Neural progenitor cell (in vitro differentiated cells): ENCODE measurements at regions not wholly inside any gene's neighbourhood (a gene's known extent, or its start where the extent isn't known, plus 50 kb on each side); places are given as distances from the start of the nearest gene placed in this dataset.

Experiments used
- DNase-seq: peaks from one replicate; pipeline ENCODE4 v3.0.0-alpha.2; 2016; ENCODE audit warnings: low spot score
- H2AFZ ChIP-seq: fragments of 200-600 bp; sonication (generic); replicated peaks from 2 replicates; pipeline ENCODE4 v1.6.1; 2016; ENCODE audit warnings: antibody characterized with exemption
- H3F3A ChIP-seq: fragments of 200-600 bp; sonication (generic); 2 replicates; pipeline ENCODE4 v1.6.1; 2016; ENCODE audit warnings: antibody characterized with exemption, low read depth
- H3K27ac ChIP-seq: fragments of 200-600 bp; sonication (generic); 2 replicates; pipeline ENCODE4 v1.5.1; 2016; ENCODE audit warnings: mild to moderate bottlenecking
- H3K27me3 ChIP-seq: fragments of 200-600 bp; sonication (generic); 2 replicates; pipeline ENCODE4 v1.6.1; 2016; ENCODE audit warnings: mild to moderate bottlenecking, moderate library complexity
- H3K36me3 ChIP-seq: fragments of 200-600 bp; sonication (generic); 2 replicates; pipeline ENCODE4 v1.5.1; 2016
- H3K4me1 ChIP-seq: fragments of 200-600 bp; sonication (generic); 2 replicates; pipeline ENCODE4 v1.6.1; 2016; ENCODE audit warnings: mixed run types
- H3K4me2 ChIP-seq: fragments of 200-600 bp; sonication (generic); 2 replicates; pipeline ENCODE4 v1.6.1; 2016
- H3K4me3 ChIP-seq: fragments of 200-600 bp; sonication (generic); 2 replicates; pipeline ENCODE4 v1.5.1; 2016
- H3K79me2 ChIP-seq: fragments of 200-600 bp; sonication (generic); 2 replicates; pipeline ENCODE4 v1.6.1; 2016; ENCODE audit warnings: low read depth
- H3K9ac ChIP-seq: fragments of 200-600 bp; sonication (generic); 2 replicates; pipeline ENCODE4 v1.6.1; 2016
- H3K9me3 ChIP-seq: fragments of 200-600 bp; sonication (generic); 2 replicates; pipeline ENCODE4 v1.5.1; 2016; ENCODE audit warnings: low read depth
- H4K20me1 ChIP-seq: fragments of 200-600 bp; sonication (generic); 2 replicates; pipeline ENCODE4 v1.6.1; 2016; ENCODE audit warnings: low read depth
- H3K27ac Mint-ChIP-seq: 3 replicates; pipeline ENCODE4 v1.8.0; 2021; ENCODE audit warnings: mixed read lengths
- H3K27me3 Mint-ChIP-seq: 2 replicates; pipeline ENCODE4 v1.8.0; 2022; ENCODE audit warnings: low read depth, mild to moderate bottlenecking, inconsistent platforms, moderate library complexity, mixed read lengths; ENCODE audit not compliant: insufficient read depth
- H3K36me3 Mint-ChIP-seq: 3 replicates; pipeline ENCODE4 v1.8.0; 2021; ENCODE audit warnings: mixed read lengths
- H3K4me1 Mint-ChIP-seq: 3 replicates; pipeline ENCODE4 v1.8.0; 2021; ENCODE audit warnings: mixed read lengths
- H3K4me3 Mint-ChIP-seq: 3 replicates; pipeline ENCODE4 v1.8.0; 2021; ENCODE audit warnings: mild to moderate bottlenecking, moderate library complexity, mixed read lengths
- H3K9me3 Mint-ChIP-seq: 3 replicates; pipeline ENCODE4 v1.8.0; 2020; ENCODE audit warnings: mixed read lengths
- CTCF ChIP-seq: fragments of 200-600 bp; sonication (generic); IDR thresholded peaks from 2 replicates; pipeline ENCODE4 v1.5.1; 2017; ENCODE audit warnings: antibody characterized with exemption, mild to moderate bottlenecking
- EZH2 ChIP-seq: fragments of 200-600 bp; sonication (generic); IDR thresholded peaks from 2 replicates; pipeline ENCODE4 v1.6.1; 2017; ENCODE audit warnings: antibody characterized with exemption, mild to moderate bottlenecking, moderate library complexity
- EZH2phosphoT487 ChIP-seq: fragments of 200-600 bp; sonication (generic); IDR thresholded peaks from 2 replicates; pipeline ENCODE4 v1.6.1; 2017; ENCODE audit warnings: antibody characterized with exemption

- H3K4me3 Mint-ChIP-seq, result no peak overlapping the region
Observed at GRCh38 chr4:28947374-28947773, 1772.8 kb upstream of the PCDH7 start.

GRCh38 chr4:28948501-28948900 is 1771.7 kb upstream of the PCDH7 start:
- no peak overlapping the region for H3K4me3 ChIP-seq
- no peak overlapping the region for H3K4me2 ChIP-seq
- H3K36me3 ChIP-seq, result no peaks in the 10 kb centered on the region
- H3K79me2 ChIP-seq, result no peaks in the 10 kb centered on the region
- H3F3A ChIP-seq, result no peaks in the 10 kb centered on the region
- TF ChIP-seq CTCF (no peak), EZH2phosphoT487 (no peak)
- Mint-ChIP-seq H3K36me3 (no peaks in the 10 kb centered on the region), H3K27me3 (no peaks in the 10 kb centered on the region), H3K9me3 (no peaks in the 10 kb centered on the region), H3K27ac (no peak overlapping the region), H3K4me1 (no peaks in the 10 kb centered on the region), H3K4me3 (no peak overlapping the region)
- no peak overlapping the region for H3K9ac ChIP-seq
- no peaks in the 10 kb centered on the region for H4K20me1 ChIP-seq
- H3K27ac ChIP-seq, result no peak overlapping the region
- H3K27me3 ChIP-seq, result no peaks in the 10 kb centered on the region
- H2AFZ ChIP-seq, result no peak overlapping the region
- DNase-seq, result no peak
- no peaks in the 10 kb centered on the region for H3K9me3 ChIP-seq
- no peaks in the 10 kb centered on the region for H3K4me1 ChIP-seq

More at GRCh38 chr4:28947374-28947773, 1772.8 kb upstream of the PCDH7 start:
- Mint-ChIP-seq H3K9me3 (no peaks in the 10 kb centered on the region), H3K27me3 (no peaks in the 10 kb centered on the region), H3K27ac (no peak overlapping the region), H3K36me3 (no peaks in the 10 kb centered on the region), H3K4me1 (no peaks in the 10 kb centered on the region)
- Histone ChIP-seq H3K4me3 (no peak overlapping the region), H2AFZ (no peak overlapping the region), H3F3A (no peaks in the 10 kb centered on the region), H3K9ac (no peak overlapping the region), H3K4me2 (no peak overlapping the region), H4K20me1 (no peaks in the 10 kb centered on the region), H3K27ac (no peak overlapping the region), H3K27me3 (no peaks in the 10 kb centered on the region), H3K79me2 (no peaks in the 10 kb centered on the region), H3K4me1 (no peaks in the 10 kb centered on the region), H3K36me3 (no peaks in the 10 kb centered on the region), H3K9me3 (no peaks in the 10 kb centered on the region)
- no peak for DNase-seq
- no peak for TF ChIP-seq EZH2phosphoT487
- no peak for TF ChIP-seq EZH2
- no peak for TF ChIP-seq CTCF

- no peak overlapping the region for H3K4me3 Mint-ChIP-seq
- no peak overlapping the region for H3K27ac ChIP-seq
- no peaks in the 10 kb centered on the region for H3K9me3 ChIP-seq
- H2AFZ ChIP-seq, result peak overlapping the region; percentile 8
- no peaks in the 10 kb centered on the region for H3K4me1 Mint-ChIP-seq
- H3K79me2 ChIP-seq, result no peaks in the 10 kb centered on the region
- no peaks in the 10 kb centered on the region for H3K27me3 ChIP-seq
- no peak overlapping the region for H3K4me3 ChIP-seq
- no peaks in the 10 kb centered on the region for H3K36me3 Mint-ChIP-seq
- peaks cover 2% of the 10 kb centered on the region for H3K27me3 Mint-ChIP-seq
- no peaks in the 10 kb centered on the region for H3K36me3 ChIP-seq
- H3K9ac ChIP-seq, result no peak overlapping the region
- H3K4me2 ChIP-seq, result no peak overlapping the region
- TF ChIP-seq CTCF (no peak), EZH2 (no peak), EZH2phosphoT487 (no peak)
- H4K20me1 ChIP-seq, result no peaks in the 10 kb centered on the region
- no peak for DNase-seq
- no peak overlapping the region for H3K27ac Mint-ChIP-seq
- no peaks in the 10 kb centered on the region for H3K9me3 Mint-ChIP-seq
- no peaks in the 10 kb centered on the region for H3F3A ChIP-seq
- H3K4me1 ChIP-seq, result no peaks in the 10 kb centered on the region
Observed at GRCh38 chr4:28966982-28967381, 1753.2 kb upstream of the PCDH7 start.
